ENCODE measurements at regions not wholly inside any gene's neighbourhood (a gene's known extent, or its start where the extent isn't known, plus 50 kb on each side); places are given as distances from the start of the nearest gene placed in this dataset.

DNA sequence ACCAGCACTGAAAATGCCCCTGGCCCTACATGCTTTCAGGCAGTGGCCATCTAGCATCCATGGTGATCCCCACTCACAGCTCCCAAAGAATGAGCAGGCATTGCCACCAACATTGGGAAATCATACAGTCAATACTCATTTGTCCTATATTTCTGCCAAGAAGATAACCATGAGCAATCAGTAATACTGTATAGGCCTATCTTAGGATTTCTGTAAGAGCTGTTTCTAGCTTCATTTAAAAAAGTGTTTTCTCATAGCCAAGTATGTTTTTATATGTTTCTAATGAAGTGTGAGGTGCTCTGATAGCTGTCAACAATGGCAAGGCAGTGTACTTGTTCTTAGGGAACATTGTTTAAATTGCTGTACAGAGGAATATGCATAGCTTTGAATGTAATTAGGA lies 428.7 kb downstream of the FGF9 start:
- TF ChIP-seq, protein P1, sequence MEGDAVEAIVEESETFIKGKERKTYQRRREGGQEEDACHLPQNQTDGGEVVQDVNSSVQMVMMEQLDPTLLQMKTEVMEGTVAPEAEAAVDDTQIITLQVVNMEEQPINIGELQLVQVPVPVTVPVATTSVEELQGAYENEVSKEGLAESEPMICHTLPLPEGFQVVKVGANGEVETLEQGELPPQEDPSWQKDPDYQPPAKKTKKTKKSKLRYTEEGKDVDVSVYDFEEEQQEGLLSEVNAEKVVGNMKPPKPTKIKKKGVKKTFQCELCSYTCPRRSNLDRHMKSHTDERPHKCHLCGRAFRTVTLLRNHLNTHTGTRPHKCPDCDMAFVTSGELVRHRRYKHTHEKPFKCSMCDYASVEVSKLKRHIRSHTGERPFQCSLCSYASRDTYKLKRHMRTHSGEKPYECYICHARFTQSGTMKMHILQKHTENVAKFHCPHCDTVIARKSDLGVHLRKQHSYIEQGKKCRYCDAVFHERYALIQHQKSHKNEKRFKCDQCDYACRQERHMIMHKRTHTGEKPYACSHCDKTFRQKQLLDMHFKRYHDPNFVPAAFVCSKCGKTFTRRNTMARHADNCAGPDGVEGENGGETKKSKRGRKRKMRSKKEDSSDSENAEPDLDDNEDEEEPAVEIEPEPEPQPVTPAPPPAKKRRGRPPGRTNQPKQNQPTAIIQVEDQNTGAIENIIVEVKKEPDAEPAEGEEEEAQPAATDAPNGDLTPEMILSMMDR (tag by site-specific recombination; IDR thresholded peaks at IDR 0.05): no peak
- TF ChIP-seq, protein P2, sequence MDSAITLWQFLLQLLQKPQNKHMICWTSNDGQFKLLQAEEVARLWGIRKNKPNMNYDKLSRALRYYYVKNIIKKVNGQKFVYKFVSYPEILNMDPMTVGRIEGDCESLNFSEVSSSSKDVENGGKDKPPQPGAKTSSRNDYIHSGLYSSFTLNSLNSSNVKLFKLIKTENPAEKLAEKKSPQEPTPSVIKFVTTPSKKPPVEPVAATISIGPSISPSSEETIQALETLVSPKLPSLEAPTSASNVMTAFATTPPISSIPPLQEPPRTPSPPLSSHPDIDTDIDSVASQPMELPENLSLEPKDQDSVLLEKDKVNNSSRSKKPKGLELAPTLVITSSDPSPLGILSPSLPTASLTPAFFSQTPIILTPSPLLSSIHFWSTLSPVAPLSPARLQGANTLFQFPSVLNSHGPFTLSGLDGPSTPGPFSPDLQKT (IDR thresholded peaks at IDR 0.05; ENCODE audit: borderline replicate concordance, low read depth, low read length): no peak
- TF ChIP-seq ZNF530 (tag by site-specific recombination; IDR thresholded peaks at IDR 0.05; ENCODE audit: low read depth) (no peak), ZNF274 (IDR thresholded peaks at IDR 0.05; ENCODE audit: low read length) (no peak), ZNF274 (tag by site-specific recombination; IDR thresholded peaks at IDR 0.05; ENCODE audit: borderline replicate concordance) (no peak), MYNN (tag by site-specific recombination; IDR thresholded peaks at IDR 0.05; ENCODE audit: borderline replicate concordance) (no peak), ZNF112 (tag by site-specific recombination; IDR thresholded peaks at IDR 0.05) (no peak), ZNF433 (tag by site-specific recombination; IDR thresholded peaks at IDR 0.05; ENCODE audit: low read depth) (no peak), ZNF391 (tag by site-specific recombination; IDR thresholded peaks at IDR 0.05; ENCODE audit: borderline replicate concordance, low read depth) (no peak)
